Right lobe of liver (tissue), 6 donors: ENCODE measurements at regions not wholly inside any gene's neighbourhood (a gene's known extent, or its start where the extent isn't known, plus 50 kb on each side); places are given as distances from the start of the nearest gene placed in this dataset.
A peak's percentile ranks its signal among the peaks of the same experiment; 100 is the strongest.

ENCODE experiments used
- ATAC-seq, 4 donors: fragments of 200-7000 bp; cut with Tn5 transposase; one replicate each; pipeline ENCODE4 v1.9.1; 2020; ENCODE audit warnings: mild to moderate bottlenecking in 4 of 4, moderate library complexity in 4 of 4
- DNase-seq, 3 donors: peaks; one replicate each; pipeline ENCODE4 v3.0.0-alpha.2; 2020
- H3K27ac ChIP-seq, 3 donors: fragments of 200-600 bp; one replicate each; pipeline ENCODE4 v1.8.0; 2022
- H3K27me3 ChIP-seq, 2 donors: fragments of 200-600 bp; one replicate each; pipeline ENCODE4 v1.8.0; 2022
- H3K36me3 ChIP-seq, 4 donors: fragments of 200-600 bp; sonication (generic) in 1 of 4; one replicate each; pipeline versions ENCODE4 v1.5.1 to v1.8.0; 2017 to 2022; ENCODE audit warnings: control low read depth in 1 of 4
- H3K4me1 ChIP-seq, 4 donors: fragments of 200-600 bp; sonication (generic) in 1 of 4; one replicate each; pipeline versions ENCODE4 v1.5.1 to v1.8.0; 2017 to 2022; ENCODE audit warnings: control low read depth in 1 of 4
- H3K4me3 ChIP-seq, 3 donors: fragments of 200-600 bp; one replicate each; pipeline ENCODE4 v1.8.0; 2022
- H3K9me3 ChIP-seq, 4 donors: fragments of 200-600 bp; sonication (generic) in 1 of 4; one replicate each; pipeline versions ENCODE4 v1.5.1 to v1.8.0; 2017 to 2022; ENCODE audit warnings: control low read depth in 1 of 4
- POLR2A ChIP-seq: fragments of 450-650 bp; IDR thresholded peaks from one replicate; pipeline ENCODE4 v1.6.1; 2017; ENCODE audit warnings: antibody characterized with exemption, mild to moderate bottlenecking
- WGBS: methylation state at CpG from one replicate; pipeline ENCODE4 v1.1.6; 2018; ENCODE audit warnings: low coverage, low lambda C conversion rate; ENCODE audit not compliant: insufficient coverage; ENCODE audit errors: missing lambda C conversion rate; 5-methylcytosine and 5-hydroxymethylcytosine counted together
- intact Hi-C, 2 donors: fragments of 100-400 bp; cut with DNase I; formaldehyde crosslinking; loops; one replicate each; pipeline versions ENCODE4 v1.11.2 to v1.14.1; 2022
- TF ChIP-seq, protein P1 (sequence below), 4 donors: fragments of 200-600 bp in 3 of 4; fragments of 450-650 bp in 1 of 4; IDR thresholded peaks; one replicate each; pipeline versions ENCODE4 v1.5.1 to v1.8.0; 2016 to 2022; ENCODE audit warnings: antibody characterized with exemption in 4 of 4, mild to moderate bottlenecking in 2 of 4
- donor health status: DM: no; HTN: yes; CAD: no.
- donor health status: DM: no; HTN: no; CAD: no.
- donor health status: DM: no; HTN: no; CAD: no.
- donor health status: DM: no; HTN: yes; CAD: no.
- donor health status: DM: no; HTN: yes; CAD: no.

DNA sequence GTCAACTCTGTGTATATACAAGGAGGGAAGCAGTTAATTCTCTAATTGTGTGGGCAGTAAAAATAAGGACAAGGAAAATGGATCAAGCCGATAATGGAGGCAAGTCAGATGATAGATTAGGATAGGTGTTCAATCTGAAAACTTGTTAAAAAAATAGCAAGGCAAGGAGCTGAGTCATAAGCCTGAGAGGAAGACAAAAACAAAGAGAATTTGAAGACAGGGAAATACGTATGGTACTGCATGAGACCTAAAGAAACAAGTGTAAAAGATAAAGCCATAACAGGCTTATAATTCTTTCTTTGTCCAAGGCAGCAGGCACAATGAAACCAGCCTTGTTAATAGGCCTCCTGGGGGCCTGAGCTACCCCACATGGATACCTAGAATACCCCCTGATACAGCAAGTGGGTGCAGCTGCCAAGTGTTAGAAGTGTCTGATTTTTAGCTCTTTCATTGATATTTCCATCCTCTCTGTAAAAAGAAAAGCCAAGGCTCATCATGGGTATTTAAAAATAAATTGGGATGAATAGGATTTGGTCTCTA, 1570.6 kb upstream of the LRRTM3 start:
- ATAC-seq: no peak
- TF ChIP-seq POLR2A: no peak
- TF ChIP-seq, protein P1, sequence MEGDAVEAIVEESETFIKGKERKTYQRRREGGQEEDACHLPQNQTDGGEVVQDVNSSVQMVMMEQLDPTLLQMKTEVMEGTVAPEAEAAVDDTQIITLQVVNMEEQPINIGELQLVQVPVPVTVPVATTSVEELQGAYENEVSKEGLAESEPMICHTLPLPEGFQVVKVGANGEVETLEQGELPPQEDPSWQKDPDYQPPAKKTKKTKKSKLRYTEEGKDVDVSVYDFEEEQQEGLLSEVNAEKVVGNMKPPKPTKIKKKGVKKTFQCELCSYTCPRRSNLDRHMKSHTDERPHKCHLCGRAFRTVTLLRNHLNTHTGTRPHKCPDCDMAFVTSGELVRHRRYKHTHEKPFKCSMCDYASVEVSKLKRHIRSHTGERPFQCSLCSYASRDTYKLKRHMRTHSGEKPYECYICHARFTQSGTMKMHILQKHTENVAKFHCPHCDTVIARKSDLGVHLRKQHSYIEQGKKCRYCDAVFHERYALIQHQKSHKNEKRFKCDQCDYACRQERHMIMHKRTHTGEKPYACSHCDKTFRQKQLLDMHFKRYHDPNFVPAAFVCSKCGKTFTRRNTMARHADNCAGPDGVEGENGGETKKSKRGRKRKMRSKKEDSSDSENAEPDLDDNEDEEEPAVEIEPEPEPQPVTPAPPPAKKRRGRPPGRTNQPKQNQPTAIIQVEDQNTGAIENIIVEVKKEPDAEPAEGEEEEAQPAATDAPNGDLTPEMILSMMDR (IDR thresholded peaks at IDR 0.05): no peak
- Histone ChIP-seq H3K36me3 (no peaks in the 10 kb centered on the region), H3K9me3 (no peaks in the 10 kb centered on the region), H3K4me3 (no peak overlapping the region), H3K4me1 (no peaks in the 10 kb centered on the region), H3K27ac (no peak overlapping the region), H3K27me3 (no peaks in the 10 kb centered on the region)
- DNase-seq: no peak
- WGBS: 68% methylated on average over 2 of the region's 2 CpGs
- intact Hi-C loops: no loop called here

DNA sequence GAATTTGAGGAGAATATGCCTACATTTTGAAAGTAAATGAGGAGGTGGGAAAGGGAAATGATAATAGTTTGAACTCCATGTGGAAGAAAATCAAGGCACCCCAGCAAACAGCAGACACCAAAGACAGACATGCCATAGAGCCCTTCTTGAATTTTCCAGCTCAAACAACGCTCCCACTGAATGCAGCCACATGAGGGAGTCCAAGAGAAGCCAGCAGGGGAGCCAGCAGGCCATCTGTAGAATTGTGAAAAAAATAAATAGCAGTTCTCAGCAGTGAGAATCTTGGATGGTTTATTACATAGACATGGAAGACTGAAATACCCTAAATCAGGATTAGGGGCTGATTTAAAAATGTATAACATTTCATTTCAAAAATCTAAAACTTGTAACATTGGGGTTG, 1567.3 kb upstream of the LRRTM3 start:
- Histone ChIP-seq H3K27ac (no peak overlapping the region), H3K4me3 (no peak overlapping the region), H3K4me1 (no peaks in the 10 kb centered on the region), H3K27me3 (no peaks in the 10 kb centered on the region), H3K9me3 (no peaks in the 10 kb centered on the region), H3K36me3 (no peaks in the 10 kb centered on the region)
- peak in 3 of 4 donors; percentile 53 to 62 (median 56) for ATAC-seq
- TF ChIP-seq, protein P1 (IDR thresholded peaks at IDR 0.05): peak in 3 of 4 donors; percentile 31 to 44 (median 41)
- TF ChIP-seq POLR2A: no peak
- no peak for DNase-seq
- intact Hi-C loops: no loop called here
- 17% methylated on average over 1 of the region's 1 CpG for WGBS

DNA sequence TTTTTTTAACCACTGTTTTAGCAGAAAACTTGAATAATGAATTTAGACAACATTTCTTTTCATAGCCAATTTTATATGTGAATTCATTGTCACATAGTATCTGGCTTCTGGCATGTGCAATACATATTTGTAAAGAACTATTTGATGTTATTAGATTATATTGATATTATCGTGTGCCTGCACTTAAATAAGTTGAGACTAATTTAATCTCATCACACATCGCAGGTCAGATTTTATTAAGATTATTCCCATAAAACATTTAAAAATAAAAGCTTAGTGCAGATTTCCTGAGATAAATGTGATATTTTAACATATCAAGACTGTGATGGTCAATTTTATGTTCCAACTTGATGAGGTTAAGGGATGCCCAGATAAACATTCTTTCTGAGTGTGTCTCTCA, 1565.3 kb upstream of the LRRTM3 start:
- intact Hi-C loops: no loop called here
- Histone ChIP-seq H3K9me3 (no peaks in the 10 kb centered on the region), H3K4me1 (no peaks in the 10 kb centered on the region), H3K27ac (no peak overlapping the region), H3K27me3 (no peaks in the 10 kb centered on the region), H3K4me3 (no peak overlapping the region), H3K36me3 (no peaks in the 10 kb centered on the region)
- ATAC-seq (no peak), DNase-seq (no peak)
- WGBS: 50% methylated on average over 2 of the region's 2 CpGs
- TF ChIP-seq, protein P1 (IDR thresholded peaks at IDR 0.05): no peak
- TF ChIP-seq POLR2A: no peak

DNA sequence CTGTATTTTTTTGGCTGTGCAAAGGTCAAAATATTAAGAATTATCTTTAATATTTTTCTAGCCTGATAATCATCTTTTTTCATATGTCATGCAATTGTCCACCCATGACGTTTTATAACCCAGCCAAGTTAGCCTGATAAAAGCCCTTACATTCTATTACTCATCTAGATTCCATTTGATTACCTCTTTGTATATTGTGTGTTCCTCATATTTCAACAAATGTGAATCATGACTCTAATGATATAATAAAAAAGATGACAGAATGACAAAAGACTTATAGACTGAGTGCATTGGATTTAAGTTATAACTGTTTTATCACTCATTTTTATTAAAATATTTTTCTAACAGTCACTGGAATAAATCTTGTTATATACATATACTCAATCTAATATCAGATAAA, 1560.0 kb upstream of the LRRTM3 start:
- intact Hi-C loops: no loop called here
- Histone ChIP-seq H3K27me3 (no peaks in the 10 kb centered on the region), H3K27ac (no peak overlapping the region), H3K9me3 (no peaks in the 10 kb centered on the region), H3K4me3 (no peak overlapping the region), H3K36me3 (no peaks in the 10 kb centered on the region), H3K4me1 (no peaks in the 10 kb centered on the region)
- 27% methylated on average over 1 of the region's 1 CpG for WGBS
- ATAC-seq (no peak), DNase-seq (no peak)
- TF ChIP-seq, protein P1 (IDR thresholded peaks at IDR 0.05): no peak
- TF ChIP-seq POLR2A: no peak

DNA sequence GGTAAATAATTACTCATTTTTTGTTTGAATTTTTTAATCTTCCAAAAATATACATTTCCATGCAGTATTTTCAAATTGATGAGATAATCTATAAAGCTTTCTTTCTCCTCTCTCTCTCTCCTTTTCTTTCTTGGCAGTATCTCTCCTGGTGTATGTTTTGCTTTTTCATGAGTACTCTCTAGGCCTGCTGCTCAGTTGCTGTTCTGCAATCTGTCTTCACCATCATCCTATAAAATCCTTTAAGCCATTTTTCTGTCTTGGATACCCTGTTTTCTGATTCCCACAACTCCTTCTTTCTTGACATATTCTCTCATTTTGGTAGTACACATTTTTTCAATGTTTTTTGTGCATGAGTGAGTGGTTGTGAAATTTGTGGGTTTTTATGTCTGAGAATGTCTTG, 1558.1 kb upstream of the LRRTM3 start:
- no peak for DNase-seq
- TF ChIP-seq, protein P1 (IDR thresholded peaks at IDR 0.05): no peak
- no peak for TF ChIP-seq POLR2A
- no peak for ATAC-seq
- intact Hi-C loops: no loop called here
- no peak overlapping the region for H3K27ac ChIP-seq
- H3K9me3 ChIP-seq: no peaks in the 10 kb centered on the region
- H3K36me3 ChIP-seq: no peaks in the 10 kb centered on the region
- no peaks in the 10 kb centered on the region for H3K27me3 ChIP-seq
- H3K4me1 ChIP-seq: no peaks in the 10 kb centered on the region
- H3K4me3 ChIP-seq: no peak overlapping the region
